ENCODE measurements at regions not wholly inside any gene's neighbourhood (a gene's known extent, or its start where the extent isn't known, plus 50 kb on each side); places are given as distances from the start of the nearest gene placed in this dataset.

DNA sequence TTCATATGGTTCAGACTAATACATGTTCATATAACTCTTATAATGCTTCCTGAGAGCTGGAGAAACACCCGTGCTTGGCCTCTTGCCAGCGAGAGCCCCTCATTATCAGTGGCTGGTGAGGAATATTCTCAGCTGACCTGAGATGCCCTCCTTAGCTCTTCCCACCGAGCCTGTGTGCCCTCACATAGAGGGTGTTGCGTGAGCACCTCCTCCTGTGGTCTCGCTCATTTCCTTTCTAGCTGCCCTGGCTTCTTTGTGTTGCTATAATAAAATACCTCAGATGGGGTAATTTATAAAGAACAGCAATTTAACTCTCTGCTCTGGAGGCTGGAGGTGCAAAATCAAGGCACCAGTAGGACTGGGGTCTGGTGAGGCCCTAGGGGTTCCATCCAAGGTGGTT, 80.5 kb upstream of the ALKAL2 start:
- TF ChIP-seq, protein P1, sequence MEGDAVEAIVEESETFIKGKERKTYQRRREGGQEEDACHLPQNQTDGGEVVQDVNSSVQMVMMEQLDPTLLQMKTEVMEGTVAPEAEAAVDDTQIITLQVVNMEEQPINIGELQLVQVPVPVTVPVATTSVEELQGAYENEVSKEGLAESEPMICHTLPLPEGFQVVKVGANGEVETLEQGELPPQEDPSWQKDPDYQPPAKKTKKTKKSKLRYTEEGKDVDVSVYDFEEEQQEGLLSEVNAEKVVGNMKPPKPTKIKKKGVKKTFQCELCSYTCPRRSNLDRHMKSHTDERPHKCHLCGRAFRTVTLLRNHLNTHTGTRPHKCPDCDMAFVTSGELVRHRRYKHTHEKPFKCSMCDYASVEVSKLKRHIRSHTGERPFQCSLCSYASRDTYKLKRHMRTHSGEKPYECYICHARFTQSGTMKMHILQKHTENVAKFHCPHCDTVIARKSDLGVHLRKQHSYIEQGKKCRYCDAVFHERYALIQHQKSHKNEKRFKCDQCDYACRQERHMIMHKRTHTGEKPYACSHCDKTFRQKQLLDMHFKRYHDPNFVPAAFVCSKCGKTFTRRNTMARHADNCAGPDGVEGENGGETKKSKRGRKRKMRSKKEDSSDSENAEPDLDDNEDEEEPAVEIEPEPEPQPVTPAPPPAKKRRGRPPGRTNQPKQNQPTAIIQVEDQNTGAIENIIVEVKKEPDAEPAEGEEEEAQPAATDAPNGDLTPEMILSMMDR (IDR thresholded peaks at IDR 0.05) = no peak
- TF ChIP-seq POLR2AphosphoS5 (IDR thresholded peaks at IDR 0.05) (no peak), POLR2A (IDR thresholded peaks at IDR 0.05) (no peak)
- intact Hi-C loops (cut with DNase I) = no loop called here
- no peak for DNase-seq
- H3K27ac ChIP-seq = no peak overlapping the region
- no peaks in the 10 kb centered on the region for H3K4me1 ChIP-seq
- WGBS, 2 donors = 50 to 68% methylated on average over 5 of the region's 5 CpGs
- H3K36me3 ChIP-seq = no peaks in the 10 kb centered on the region
- no peaks in the 10 kb centered on the region for H3K27me3 ChIP-seq
- H3K4me3 ChIP-seq = no peak overlapping the region
- peaks cover 0 to 2% (median 0%) of the 10 kb centered on the region in 4 donors for H3K9me3 ChIP-seq

DNA sequence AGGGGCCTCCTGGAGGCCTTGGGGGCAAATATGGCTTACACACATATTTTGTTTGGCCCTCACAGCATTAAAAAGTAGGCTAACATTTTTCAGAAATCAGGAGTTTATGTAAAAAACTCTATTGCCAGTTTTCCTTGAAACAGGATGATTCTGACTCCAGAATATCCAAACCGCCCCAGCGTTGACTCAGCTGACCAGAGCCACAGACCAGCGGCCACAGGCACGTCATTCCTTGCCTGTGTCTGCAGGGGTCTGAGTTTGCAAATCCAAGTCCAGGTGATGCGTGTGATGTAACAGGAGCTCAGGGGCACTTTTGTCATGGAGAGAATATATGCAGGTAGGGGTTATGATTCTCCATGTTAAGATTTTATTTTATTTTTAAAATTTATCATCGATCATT, 79.4 kb upstream of the ALKAL2 start:
- H3K9me3 ChIP-seq = peaks cover 0 to 3% (median 1%) of the 10 kb centered on the region in 4 donors
- DNase-seq = no peak
- no peak overlapping the region for H3K4me3 ChIP-seq
- H3K27ac ChIP-seq = no peak overlapping the region
- WGBS, 2 donors = 93% methylated on average over 6 of the region's 6 CpGs
- H3K36me3 ChIP-seq = no peaks in the 10 kb centered on the region
- no peaks in the 10 kb centered on the region for H3K4me1 ChIP-seq
- H3K27me3 ChIP-seq = no peaks in the 10 kb centered on the region
- no peak for TF ChIP-seq POLR2A (IDR thresholded peaks at IDR 0.05)
- TF ChIP-seq, protein P1 (IDR thresholded peaks at IDR 0.05) = no peak
- no peak for TF ChIP-seq POLR2AphosphoS5 (IDR thresholded peaks at IDR 0.05)
- TF ChIP-seq EP300 (IDR thresholded peaks at IDR 0.05) = no peak
- intact Hi-C loops (cut with DNase I) = no loop called here

DNA sequence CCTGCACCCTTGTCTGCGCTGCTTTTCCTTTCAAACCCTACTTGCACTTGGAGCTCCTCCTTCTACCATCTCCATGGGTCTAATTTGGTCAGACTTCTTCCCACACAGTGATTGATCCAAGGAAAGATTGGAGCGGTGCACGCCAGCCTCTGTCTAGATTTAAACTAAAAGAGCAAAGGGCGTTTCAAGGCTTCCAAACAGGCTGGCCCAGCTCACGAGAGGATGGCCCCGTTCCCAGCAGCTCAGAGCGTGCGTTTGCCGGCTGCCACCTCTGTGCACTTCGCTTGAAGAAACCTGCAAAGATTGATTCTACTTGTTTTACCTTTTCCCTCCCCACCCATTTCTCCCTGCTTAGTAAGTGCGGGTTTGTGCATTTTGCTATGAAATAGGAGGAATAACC, 78.8 kb upstream of the ALKAL2 start:
- Histone ChIP-seq H3K4me1 (no peaks in the 10 kb centered on the region), H3K27me3 (no peaks in the 10 kb centered on the region), H3K9me3 (peaks cover 0 to 3% (median 1%) of the 10 kb centered on the region in 4 donors), H3K4me3 (no peak overlapping the region), H3K36me3 (no peaks in the 10 kb centered on the region), H3K27ac (no peak overlapping the region)
- TF ChIP-seq POLR2A (IDR thresholded peaks at IDR 0.05) (no peak), POLR2AphosphoS5 (IDR thresholded peaks at IDR 0.05) (no peak), EP300 (IDR thresholded peaks at IDR 0.05) (no peak)
- TF ChIP-seq, protein P1 (IDR thresholded peaks at IDR 0.05) = no peak
- 76 to 86% methylated on average over 11 of the region's 11 CpGs for WGBS, 2 donors
- intact Hi-C loops (cut with DNase I) = no loop called here
- no peak for DNase-seq

DNA sequence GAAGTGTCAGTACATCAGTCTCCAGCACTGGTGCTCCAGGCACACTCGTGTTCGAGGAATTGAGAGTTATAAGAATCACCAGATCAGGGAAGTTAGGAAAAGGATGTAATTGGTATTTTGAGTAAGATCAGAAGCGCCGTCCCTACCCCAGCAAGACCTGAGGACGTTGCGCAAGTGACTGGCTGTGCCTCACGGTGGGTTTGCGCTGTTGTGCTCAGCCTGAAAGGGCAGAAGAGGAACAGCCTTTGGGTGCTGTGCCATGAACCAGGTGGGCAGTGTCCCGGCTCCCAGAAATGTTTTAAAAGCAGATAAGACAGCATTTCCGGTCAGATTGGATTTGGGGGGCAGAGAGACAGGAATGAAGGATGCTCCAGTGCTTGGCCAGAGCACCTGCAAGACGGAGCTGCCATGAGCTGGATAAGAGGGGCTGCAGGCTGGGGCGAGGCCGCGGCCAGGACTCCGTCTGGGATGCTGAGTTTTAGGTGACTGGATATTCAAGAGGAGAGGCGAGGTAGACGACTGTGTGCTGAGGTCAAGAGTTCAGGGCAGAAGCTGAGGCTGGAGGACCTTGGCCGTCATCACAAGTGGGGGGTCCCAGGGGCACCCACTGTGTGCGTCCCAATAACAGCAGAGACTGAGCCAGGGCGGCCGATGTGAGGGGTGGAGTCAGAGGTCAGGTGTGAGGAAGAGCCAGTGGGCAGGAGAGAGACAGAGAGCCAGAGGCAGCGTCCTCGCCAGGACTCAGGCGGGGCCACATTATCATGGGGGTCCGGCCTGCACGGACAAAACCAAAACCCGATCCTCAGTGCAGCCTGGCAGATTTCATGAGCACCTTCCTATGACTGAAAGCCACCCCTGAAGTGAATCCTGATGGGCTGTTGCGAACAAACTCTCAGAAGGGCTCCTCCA, 77.7 kb upstream of the ALKAL2 start:
- WGBS, 2 donors = 88 to 91% methylated on average over 28 of the region's 28 CpGs
- TF ChIP-seq, protein P1 (IDR thresholded peaks at IDR 0.05) = no peak
- TF ChIP-seq POLR2A (IDR thresholded peaks at IDR 0.05) = no peak
- no peak for TF ChIP-seq EP300 (IDR thresholded peaks at IDR 0.05)
- no peak for TF ChIP-seq POLR2AphosphoS5 (IDR thresholded peaks at IDR 0.05)
- no peaks in the 10 kb centered on the region for H3K4me1 ChIP-seq

More for the DNA sequence above, 77.7 kb upstream of the ALKAL2 start:
- Histone ChIP-seq H3K36me3 (no peaks in the 10 kb centered on the region), H3K4me3 (no peak overlapping the region), H3K9me3 (peaks cover 0 to 3% (median 0%) of the 10 kb centered on the region in 4 donors), H3K27ac (no peak overlapping the region), H3K27me3 (no peaks in the 10 kb centered on the region)
- intact Hi-C loops (cut with DNase I) = no loop called here
- no peak for DNase-seq

Data from sigmoid colon (tissue), 6 donors.